ENCODE measurements at regions not wholly inside any gene's neighbourhood (a gene's known extent, or its start where the extent isn't known, plus 50 kb on each side); places are given as distances from the start of the nearest gene placed in this dataset.

GRCh38 chr5:141778206-141778605, 96.2 kb upstream of the ARAP3 start:
- peak; percentile 47 for DNase-seq (ENCODE audit: low read depth)

- DNase-seq (ENCODE audit: low read depth): no peak
Observed at GRCh38 chr5:141777711-141778110, 95.7 kb upstream of the ARAP3 start.

GRCh38 chr5:141777130-141777529, 95.1 kb upstream of the ARAP3 start:
- no peak for DNase-seq (ENCODE audit: low read depth)

- DNase-seq (ENCODE audit: low read depth): no peak
Observed at GRCh38 chr5:141773779-141774562, 91.9 kb upstream of the ARAP3 start.

GRCh38 chr5:141772281-141772680, 90.3 kb upstream of the ARAP3 start:
- DNase-seq (ENCODE audit: low read depth): no peak

- no peak for DNase-seq (ENCODE audit: low read depth)
Observed at GRCh38 chr5:141771562-141771961, 89.5 kb upstream of the ARAP3 start.

- DNase-seq (ENCODE audit: low read depth): no peak
Observed at GRCh38 chr5:141771031-141771430, 89.0 kb upstream of the ARAP3 start.

GRCh38 chr5:141769671-141770070, 87.6 kb upstream of the ARAP3 start:
- no peak for DNase-seq (ENCODE audit: low read depth)

GRCh38 chr5:141767671-141768070, 85.6 kb upstream of the ARAP3 start:
- DNase-seq (ENCODE audit: low read depth): no peak

- no peak for DNase-seq (ENCODE audit: low read depth)
Observed at GRCh38 chr5:141765896-141766551, 84.0 kb upstream of the ARAP3 start.

- DNase-seq (ENCODE audit: low read depth): no peak
Observed at GRCh38 chr5:141763541-141763940, 81.5 kb upstream of the ARAP3 start.

GRCh38 chr5:141762790-141763368, 80.8 kb upstream of the ARAP3 start:
- no peak for DNase-seq (ENCODE audit: low read depth)

- no peak for DNase-seq (ENCODE audit: low read depth)
Observed at GRCh38 chr5:141762316-141762715, 80.3 kb upstream of the ARAP3 start.

- no peak for DNase-seq (ENCODE audit: low read depth)
Observed at GRCh38 chr5:141760753-141761152, 78.7 kb upstream of the ARAP3 start.

- DNase-seq (ENCODE audit: low read depth): no peak
Observed at GRCh38 chr5:141760193-141760592, 78.2 kb upstream of the ARAP3 start.

GRCh38 chr5:141758310-141758998, 76.4 kb upstream of the ARAP3 start:
- DNase-seq (ENCODE audit: low read depth): no peak

- peak; percentile 46 for DNase-seq (ENCODE audit: low read depth)
Observed at GRCh38 chr5:141757402-141757801, 75.4 kb upstream of the ARAP3 start.

GRCh38 chr5:141756196-141756595, 74.2 kb upstream of the ARAP3 start:
- no peak for DNase-seq (ENCODE audit: low read depth)

GRCh38 chr5:141753971-141754713, 72.1 kb upstream of the ARAP3 start:
- peak; percentile 32 for DNase-seq (ENCODE audit: low read depth)

- DNase-seq (ENCODE audit: low read depth): no peak
Observed at GRCh38 chr5:141753143-141753970, 71.3 kb upstream of the ARAP3 start.
